NCI-H446 treated with DMSO at 0.1 percent for 48 hours (cell line): ENCODE measurements at regions not wholly inside any gene's neighbourhood (a gene's known extent, or its start where the extent isn't known, plus 50 kb on each side); places are given as distances from the start of the nearest gene placed in this dataset.

Experiments used
- DNase-seq: peaks from one replicate; lab custom pipeline; 2025; lab: John Stamatoyannopoulos, UW

- no peak for DNase-seq
Observed at GRCh38 chr13:50576156-50576555, 267.3 kb downstream of the DLEU7 start.

DNA sequence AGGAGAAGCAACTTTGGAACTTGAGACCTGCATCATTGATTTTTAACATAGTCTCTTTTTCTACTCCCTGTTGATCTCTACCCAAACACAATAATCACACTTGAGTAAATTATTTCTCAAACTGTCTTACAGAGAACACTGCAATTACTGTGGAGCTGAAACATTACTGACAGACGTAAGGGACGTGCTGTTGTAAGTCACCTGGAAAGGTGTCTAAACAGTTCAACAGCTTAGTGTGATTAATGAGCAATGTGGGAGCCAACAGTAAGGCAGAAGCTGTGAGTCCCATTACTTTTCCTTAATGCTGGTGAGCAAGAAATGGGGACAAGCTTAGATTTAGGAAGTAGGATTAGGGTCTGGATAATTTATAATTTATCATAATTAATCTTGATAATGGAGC, 265.7 kb downstream of the DLEU7 start:
- no peak for DNase-seq

- DNase-seq, result no peak
Observed at GRCh38 chr13:50580684-50581305, 262.7 kb downstream of the DLEU7 start.

DNA sequence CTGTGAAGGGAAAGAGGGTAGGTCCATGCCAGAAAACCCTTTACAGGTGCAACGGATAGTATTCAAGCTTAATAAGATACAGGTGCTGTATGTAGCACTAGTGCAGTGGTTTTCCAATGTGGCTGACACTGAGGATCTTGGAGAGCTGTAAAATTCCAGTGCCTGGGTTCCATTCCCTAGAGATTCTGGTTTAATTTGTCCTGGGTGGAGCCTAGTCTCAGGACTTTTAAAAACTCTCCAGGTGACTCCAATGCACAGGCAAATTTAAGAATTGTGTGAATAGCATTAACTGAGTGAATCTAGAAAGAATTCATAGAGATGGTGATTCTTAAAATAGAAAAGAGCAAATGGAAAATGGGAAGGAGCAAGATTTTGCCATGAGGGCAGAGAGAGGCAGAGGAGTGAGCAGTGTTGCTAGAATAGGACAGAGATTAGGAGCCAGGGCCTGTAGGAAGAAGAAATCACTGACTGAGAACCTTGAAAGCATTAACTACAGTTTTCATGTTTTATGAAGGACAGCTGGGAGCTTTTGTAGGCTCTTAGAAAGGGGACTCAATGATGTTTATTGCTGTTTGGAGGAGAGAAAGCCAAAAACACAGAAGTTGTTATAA, 261.8 kb downstream of the DLEU7 start:
- no peak for DNase-seq

- no peak for DNase-seq
Observed at GRCh38 chr13:50584856-50585580, 258.5 kb downstream of the DLEU7 start.

DNA sequence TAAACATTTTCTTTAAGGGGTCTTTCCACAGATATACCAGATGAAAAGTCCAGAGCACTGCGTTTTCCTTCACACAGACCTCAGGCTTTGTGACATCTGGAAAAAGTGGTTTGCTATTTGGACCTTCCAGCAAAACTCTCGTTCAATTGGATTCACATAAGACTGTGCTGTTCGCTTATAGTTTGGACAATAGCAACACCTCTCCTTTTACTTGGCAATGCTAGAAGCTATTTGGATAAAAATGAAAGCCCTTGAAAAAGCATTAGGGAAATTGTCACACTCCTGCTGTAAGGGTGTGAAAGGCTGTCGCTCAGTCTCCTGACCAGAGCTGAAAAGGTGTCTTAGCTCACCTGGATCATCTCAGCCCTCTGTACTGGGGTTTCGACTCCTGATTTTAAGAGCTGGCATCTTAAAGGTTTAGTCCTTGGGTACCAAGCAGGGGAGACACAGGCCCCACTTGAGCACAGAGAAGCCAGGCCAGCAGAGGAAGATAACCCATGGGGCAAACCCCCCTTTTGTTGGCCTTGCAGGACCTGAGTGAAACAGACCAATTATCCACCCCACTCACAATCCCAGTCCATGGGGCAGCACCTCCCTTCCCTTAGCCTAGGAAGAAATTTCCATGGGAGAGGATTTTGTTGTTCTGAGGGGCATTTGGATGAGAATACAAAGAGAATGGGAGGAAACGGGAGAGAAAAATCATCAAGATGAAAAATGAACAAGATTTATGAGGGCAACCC, 257.6 kb downstream of the DLEU7 start:
- DNase-seq, result no peak

- DNase-seq, result no peak
Observed at GRCh38 chr13:50586414-50587083, 256.9 kb downstream of the DLEU7 start.

- DNase-seq, result no peak
Observed at GRCh38 chr13:50587115-50587514, 256.4 kb downstream of the DLEU7 start.

- DNase-seq, result no peak
Observed at GRCh38 chr13:50587645-50588373, 255.7 kb downstream of the DLEU7 start.

- DNase-seq, result no peak
Observed at GRCh38 chr13:50588491-50589130, 254.9 kb downstream of the DLEU7 start.

DNA sequence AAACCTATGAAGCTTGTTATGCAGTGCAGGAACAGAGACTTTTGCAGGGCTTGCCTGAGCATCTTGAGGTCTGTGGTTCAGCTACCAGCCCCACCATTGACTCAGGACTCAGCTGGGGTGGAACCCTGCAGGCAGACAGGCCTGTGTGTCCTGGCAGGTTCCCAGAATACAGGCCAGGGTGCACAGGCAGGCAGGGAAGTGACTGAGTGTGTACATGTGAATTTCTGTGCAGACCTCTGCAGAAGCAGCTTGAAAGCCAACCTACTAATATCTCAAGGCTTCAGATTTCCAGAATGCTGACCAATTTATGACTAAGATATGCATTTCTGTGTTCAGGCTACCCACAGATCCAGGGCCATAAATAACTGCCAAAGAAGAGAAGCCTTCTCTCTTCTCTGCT, 254.4 kb downstream of the DLEU7 start:
- DNase-seq, result no peak

- DNase-seq, result no peak
Observed at GRCh38 chr13:50589651-50590054, 253.8 kb downstream of the DLEU7 start.

DNA sequence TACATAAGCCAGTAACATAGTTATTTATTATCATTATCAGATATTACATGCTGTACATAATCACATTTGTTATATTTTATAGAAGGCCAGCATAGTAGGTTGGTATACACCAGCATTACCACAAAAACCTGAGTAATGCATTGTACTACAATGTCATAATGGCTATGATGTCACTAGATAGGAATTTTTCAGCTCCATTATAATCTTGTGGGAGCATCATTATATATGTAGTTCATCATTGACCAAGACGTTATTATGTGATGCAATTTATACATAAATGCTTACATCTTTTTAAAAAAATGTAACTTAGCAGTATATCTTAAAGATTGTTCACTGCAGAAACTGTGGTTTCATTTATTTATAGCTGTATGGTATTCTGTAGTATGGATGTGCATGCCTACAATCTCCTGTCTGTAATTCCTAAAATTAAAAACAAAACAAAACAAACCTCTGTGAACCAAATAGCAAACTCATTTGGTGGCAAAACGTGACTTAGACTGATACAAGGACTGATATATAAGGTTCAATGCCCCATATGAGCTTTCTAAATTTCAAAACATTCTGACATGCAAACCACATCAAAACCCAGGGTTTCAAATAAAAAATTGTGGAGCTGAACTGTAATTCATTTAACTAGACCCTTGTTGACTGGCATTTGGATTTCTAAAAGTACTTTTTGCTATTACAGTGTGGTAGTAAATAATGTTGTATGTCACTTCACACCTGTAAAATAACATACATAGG, 250.9 kb downstream of the DLEU7 start:
- no peak for DNase-seq

GRCh38 chr13:50593207-50593606, 250.3 kb downstream of the DLEU7 start:
- DNase-seq, result no peak

DNA sequence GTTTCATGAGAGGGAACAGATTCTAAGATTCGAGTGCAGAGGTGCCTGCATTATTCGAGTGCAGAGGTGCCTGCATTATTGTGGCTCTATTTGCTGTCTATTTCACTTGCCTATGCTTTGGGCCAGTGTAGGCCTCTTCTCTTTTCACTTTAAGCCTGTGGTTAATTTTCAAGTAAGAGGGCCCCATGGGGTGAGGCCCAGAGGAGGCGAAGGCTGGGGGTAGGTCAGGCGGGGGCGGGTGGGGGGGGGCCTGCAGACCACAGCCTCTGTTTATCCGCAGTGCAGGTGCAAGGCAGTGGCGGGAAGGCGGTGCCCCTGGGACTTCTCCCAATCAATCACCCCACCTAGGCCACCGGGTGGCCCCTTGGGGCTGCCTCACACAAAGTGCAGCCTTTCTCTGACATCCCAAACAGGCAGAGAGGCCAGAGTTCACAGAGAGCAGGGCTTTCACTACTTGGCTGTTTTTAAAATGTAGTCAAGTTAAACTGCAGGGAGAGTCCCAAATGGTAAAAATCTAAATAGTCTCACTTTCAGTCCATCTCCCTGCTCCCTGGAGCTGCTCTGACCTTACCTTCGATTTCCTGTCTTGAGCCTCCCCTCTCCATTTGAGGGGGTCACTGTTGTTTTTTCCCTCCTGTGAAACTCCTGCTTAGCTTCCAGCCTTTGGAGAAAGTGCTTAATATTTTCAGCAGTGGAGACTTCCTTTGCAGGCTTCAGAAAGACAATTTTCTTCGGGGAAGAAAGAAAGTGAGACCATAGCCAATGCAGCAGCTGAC, 249.0 kb downstream of the DLEU7 start:
- DNase-seq, result no peak

GRCh38 chr13:50595196-50595595, 248.3 kb downstream of the DLEU7 start:
- no peak for DNase-seq

DNA sequence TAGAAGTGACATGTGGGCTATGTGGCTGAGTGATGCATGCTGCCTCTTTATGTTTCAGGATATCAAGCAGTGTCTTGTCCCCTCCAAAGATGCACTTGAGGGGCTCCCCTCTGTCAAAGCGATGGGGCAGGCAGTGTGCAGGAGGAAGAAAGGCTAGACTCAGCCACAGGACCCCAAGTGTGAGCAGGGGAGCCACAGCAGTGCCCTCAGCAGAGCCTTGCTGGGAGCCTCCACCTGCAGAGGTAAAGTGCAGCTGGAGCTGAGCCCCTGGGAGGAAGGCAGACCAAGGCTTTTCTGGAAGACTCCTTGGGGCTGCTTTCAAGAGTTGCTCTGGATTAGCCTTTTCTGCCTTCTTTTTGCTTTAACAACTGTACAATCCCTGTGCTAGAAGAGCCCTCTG, 247.3 kb downstream of the DLEU7 start:
- no peak for DNase-seq

GRCh38 chr13:50596776-50597203, 246.7 kb downstream of the DLEU7 start:
- DNase-seq, result no peak

- no peak for DNase-seq
Observed at GRCh38 chr13:50598338-50598737, 245.2 kb downstream of the DLEU7 start.
